Panc1 (cell line): ENCODE measurements at regions not wholly inside any gene's neighbourhood (a gene's known extent, or its start where the extent isn't known, plus 50 kb on each side); places are given as distances from the start of the nearest gene placed in this dataset.

Experiments
- ATAC-seq: fragments of 200-7000 bp; cut with Tn5 transposase; 2 replicates; pipeline ENCODE4 v1.9.1; 2020; ENCODE audit warnings: mild to moderate bottlenecking, moderate library complexity
- BruUV-seq: library from RNA; stranded (reverse); fragments of 400-500 nt; replicated peaks from 2 replicates; lab custom pipeline; 2021; lab: Mats Ljungman, UMichigan
- CTCF ChIA-PET: fragments of 300-600 bp; sonication (Branson Sonifier 250); formaldehyde crosslinking; loops from one replicate; lab custom pipeline; 2022; ENCODE audit warnings: antibody characterized with exemption; lab: Charles Lee
- POLR2A ChIA-PET: fragments of 300-600 bp; sonication (Branson Sonifier 250); formaldehyde crosslinking; loops from one replicate; lab custom pipeline; 2022; ENCODE audit warnings: antibody characterized with exemption; lab: Charles Lee
- DNase-seq: peaks from one replicate; pipeline ENCODE4 v3.0.0-alpha.2; 2010; ENCODE audit warnings: low read depth, low spot score
- H3K27ac ChIP-seq: 2 replicates; pipeline ENCODE4 v1.5.1; 2011; ENCODE audit warnings: mild to moderate bottlenecking, low read length, inconsistent platforms
- H3K27me3 ChIP-seq: fragments of 200-500 bp; sonication (Bioruptor generic); 2 replicates; pipeline ENCODE4 v1.6.0; 2014; ENCODE audit warnings: low read length, inconsistent platforms; ENCODE audit not compliant: control insufficient read depth, insufficient read depth
- H3K36me3 ChIP-seq: fragments of 200-500 bp; sonication (Bioruptor generic); 2 replicates; pipeline ENCODE4 v1.5.1; 2014; ENCODE audit warnings: inconsistent platforms, mild to moderate bottlenecking, low read length, moderate library complexity; ENCODE audit not compliant: control insufficient read depth, insufficient read depth
- H3K4me1 ChIP-seq: 2 replicates; pipeline ENCODE4 v1.5.1; 2011; ENCODE audit warnings: inconsistent platforms, mild to moderate bottlenecking, low read length, moderate library complexity; ENCODE audit not compliant: control insufficient read depth, insufficient read depth
- H3K4me3 ChIP-seq, 2 experiments: 2 replicates each; pipeline ENCODE4 v1.5.1; 2011 to 2012; ENCODE audit warnings: low read depth in 2 of 2, low read length in 2 of 2, mild to moderate bottlenecking in 2 of 2, inconsistent platforms in 1 of 2, moderate library complexity in 1 of 2
- H3K9me3 ChIP-seq: fragments of 200-500 bp; sonication (Bioruptor generic); 2 replicates; pipeline ENCODE4 v1.5.1; 2014; ENCODE audit warnings: low read depth, mild to moderate bottlenecking, inconsistent platforms, low read length, moderate library complexity; ENCODE audit not compliant: control insufficient read depth, insufficient read depth
- CTCF ChIP-seq: fragments of 450-650 bp; IDR thresholded peaks from 2 replicates; pipeline ENCODE4 v1.5.1; 2017; ENCODE audit warnings: mild to moderate bottlenecking
- POLR2AphosphoS5 ChIP-seq: IDR thresholded peaks from 2 replicates; pipeline ENCODE4 v1.6.1; 2012; ENCODE audit warnings: mild to moderate bottlenecking, low read depth, low read length, moderate library complexity
- SIN3A ChIP-seq: IDR thresholded peaks from 2 replicates; pipeline ENCODE4 v1.6.1; 2012; ENCODE audit warnings: low read depth, mild to moderate bottlenecking, low read length, moderate library complexity, borderline replicate concordance; ENCODE audit not compliant: insufficient read depth
- TCF7L2 ChIP-seq: IDR thresholded peaks from 2 replicates; pipeline ENCODE4 v1.6.1; 2011; ENCODE audit warnings: mild to moderate bottlenecking, low read depth, low read length, inconsistent platforms
- in situ Hi-C: cut with HindIII; loops from 2 replicates; pipeline ENCODE4 v1.10.0; 2016; ENCODE audit warnings: low sequenced_read_pairs, low pct_unique_long_range_greater_than_20kb
- intact Hi-C: fragments of 100-400 bp; cut with micrococcal nuclease; formaldehyde crosslinking; loops from one replicate; pipeline ENCODE4 v1.10.0; 2022; ENCODE audit not compliant: unreplicated experiment
- TF ChIP-seq, protein P1 (sequence below), 2 experiments: IDR thresholded peaks; 2 replicates each; pipeline ENCODE4 v1.6.1; 2011 to 2012; ENCODE audit warnings: low read depth in 2 of 2, control low read depth in 1 of 2, low read length in 1 of 2, mild to moderate bottlenecking in 1 of 2, moderate library complexity in 1 of 2; ENCODE audit not compliant: insufficient read depth in 1 of 2

GRCh38 chr4:180946188-180946587 lies 1297.0 kb upstream of the TENM3 start:
- in situ Hi-C loops (no loop called here), intact Hi-C loops (no loop called here)
- no peaks in the 10 kb centered on the region for H3K36me3 ChIP-seq
- no peaks in the 10 kb centered on the region for H3K9me3 ChIP-seq
- no peak overlapping the region for H3K27ac ChIP-seq
- TF ChIP-seq, protein P1, sequence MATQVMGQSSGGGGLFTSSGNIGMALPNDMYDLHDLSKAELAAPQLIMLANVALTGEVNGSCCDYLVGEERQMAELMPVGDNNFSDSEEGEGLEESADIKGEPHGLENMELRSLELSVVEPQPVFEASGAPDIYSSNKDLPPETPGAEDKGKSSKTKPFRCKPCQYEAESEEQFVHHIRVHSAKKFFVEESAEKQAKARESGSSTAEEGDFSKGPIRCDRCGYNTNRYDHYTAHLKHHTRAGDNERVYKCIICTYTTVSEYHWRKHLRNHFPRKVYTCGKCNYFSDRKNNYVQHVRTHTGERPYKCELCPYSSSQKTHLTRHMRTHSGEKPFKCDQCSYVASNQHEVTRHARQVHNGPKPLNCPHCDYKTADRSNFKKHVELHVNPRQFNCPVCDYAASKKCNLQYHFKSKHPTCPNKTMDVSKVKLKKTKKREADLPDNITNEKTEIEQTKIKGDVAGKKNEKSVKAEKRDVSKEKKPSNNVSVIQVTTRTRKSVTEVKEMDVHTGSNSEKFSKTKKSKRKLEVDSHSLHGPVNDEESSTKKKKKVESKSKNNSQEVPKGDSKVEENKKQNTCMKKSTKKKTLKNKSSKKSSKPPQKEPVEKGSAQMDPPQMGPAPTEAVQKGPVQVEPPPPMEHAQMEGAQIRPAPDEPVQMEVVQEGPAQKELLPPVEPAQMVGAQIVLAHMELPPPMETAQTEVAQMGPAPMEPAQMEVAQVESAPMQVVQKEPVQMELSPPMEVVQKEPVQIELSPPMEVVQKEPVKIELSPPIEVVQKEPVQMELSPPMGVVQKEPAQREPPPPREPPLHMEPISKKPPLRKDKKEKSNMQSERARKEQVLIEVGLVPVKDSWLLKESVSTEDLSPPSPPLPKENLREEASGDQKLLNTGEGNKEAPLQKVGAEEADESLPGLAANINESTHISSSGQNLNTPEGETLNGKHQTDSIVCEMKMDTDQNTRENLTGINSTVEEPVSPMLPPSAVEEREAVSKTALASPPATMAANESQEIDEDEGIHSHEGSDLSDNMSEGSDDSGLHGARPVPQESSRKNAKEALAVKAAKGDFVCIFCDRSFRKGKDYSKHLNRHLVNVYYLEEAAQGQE (IDR thresholded peaks at IDR 0.05; ENCODE audit: insufficient read depth in 1 of 2, low read depth in 2 of 2, low read length in 1 of 2), result no peak
- TF ChIP-seq POLR2AphosphoS5, result no peak
- no peak for TF ChIP-seq TCF7L2
- no peak for TF ChIP-seq SIN3A
- TF ChIP-seq CTCF, result no peak
- POLR2A ChIA-PET, result no interaction called here
- DNase-seq (no peak), ATAC-seq (no peak)
- no peak overlapping the region for H3K4me3 ChIP-seq
- CTCF ChIA-PET, result no interaction called here
- H3K4me1 ChIP-seq, result no peaks in the 10 kb centered on the region
- BruUV-seq, result no TSS peak
- H3K27me3 ChIP-seq, result no peaks in the 10 kb centered on the region

GRCh38 chr4:180947425-180947824 lies 1295.8 kb upstream of the TENM3 start:
- DNase-seq, result no peak
- H3K4me3 ChIP-seq, result no peak overlapping the region
- H3K27ac ChIP-seq, result no peak overlapping the region
- BruUV-seq, result no TSS peak
- H3K27me3 ChIP-seq, result no peaks in the 10 kb centered on the region
- H3K9me3 ChIP-seq, result no peaks in the 10 kb centered on the region
- no peak for ATAC-seq
- TF ChIP-seq SIN3A (no peak), TCF7L2 (no peak), CTCF (no peak), POLR2AphosphoS5 (no peak)
- TF ChIP-seq, protein P1 (IDR thresholded peaks at IDR 0.05; ENCODE audit: insufficient read depth in 1 of 2, low read depth in 2 of 2, low read length in 1 of 2), result no peak
- intact Hi-C loops, result no loop called here
- CTCF ChIA-PET, result no interaction called here
- no peaks in the 10 kb centered on the region for H3K4me1 ChIP-seq
- in situ Hi-C loops, result no loop called here
- H3K36me3 ChIP-seq, result no peaks in the 10 kb centered on the region
- POLR2A ChIA-PET, result no interaction called here
